ENCODE measurements at regions not wholly inside any gene's neighbourhood (a gene's known extent, or its start where the extent isn't known, plus 50 kb on each side); places are given as distances from the start of the nearest gene placed in this dataset.

DNA sequence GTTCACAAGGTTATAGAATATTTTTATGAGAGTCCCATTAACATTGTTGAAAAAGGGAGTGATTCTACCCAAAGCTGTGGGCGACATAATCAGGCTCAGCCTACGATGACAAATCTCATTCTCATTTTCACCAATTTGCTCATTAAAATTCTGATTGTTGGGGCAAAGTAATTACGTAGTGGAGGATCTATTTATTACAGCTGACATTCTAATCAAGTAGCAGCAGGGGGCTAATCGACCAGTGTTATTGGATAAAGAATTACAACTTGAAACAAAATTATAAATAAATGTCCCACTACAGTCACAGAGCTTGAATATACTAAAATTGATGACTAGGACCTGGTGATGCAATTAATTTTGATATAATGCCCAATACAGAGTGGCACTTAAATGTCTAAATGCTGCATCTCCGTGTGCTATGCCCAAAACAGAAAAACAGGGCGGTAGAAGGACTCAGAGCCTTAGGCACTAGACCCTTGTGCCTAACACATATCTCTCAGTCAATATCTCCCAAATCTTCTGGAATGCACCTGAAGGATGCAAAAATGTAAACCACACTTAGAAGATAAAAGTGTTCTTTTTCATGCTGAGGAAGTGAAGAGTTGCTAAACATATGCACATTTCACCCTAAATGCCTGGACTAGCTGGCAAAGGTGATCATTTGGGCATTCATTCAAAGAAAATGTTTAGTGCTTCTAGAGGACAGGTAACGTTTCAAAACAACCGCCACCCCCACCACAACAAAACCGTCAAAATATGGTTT lies 88.3 kb downstream of the CD24 start:
- no peak overlapping the region for H3K4me3 ChIP-seq (ENCODE audit: low read length)
- DNase-seq (ENCODE audit: low read depth, low spot score), result peak; percentile 12

DNA sequence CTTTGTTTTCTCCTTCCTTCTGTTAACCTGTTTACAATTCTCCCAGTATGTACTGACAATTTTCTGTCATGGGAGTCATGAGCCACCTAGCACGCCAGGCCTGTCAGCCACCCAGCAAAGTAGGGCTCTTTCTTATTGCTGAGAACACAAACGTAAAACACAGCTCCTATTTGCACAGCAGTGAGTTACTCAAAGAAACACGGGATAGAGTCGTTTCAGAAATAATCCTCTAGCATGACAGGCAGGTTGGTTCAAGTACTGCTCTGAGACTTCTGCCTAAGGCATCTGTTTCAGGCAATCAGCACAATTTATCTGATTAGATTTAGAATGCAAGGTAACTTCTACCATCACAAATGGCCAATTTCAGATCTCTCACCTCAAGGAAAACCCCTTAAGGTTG lies 88.8 kb downstream of the CD24 start:
- H3K4me3 ChIP-seq (ENCODE audit: low read length), result no peak overlapping the region
- DNase-seq (ENCODE audit: low read depth, low spot score), result no peak

DNA sequence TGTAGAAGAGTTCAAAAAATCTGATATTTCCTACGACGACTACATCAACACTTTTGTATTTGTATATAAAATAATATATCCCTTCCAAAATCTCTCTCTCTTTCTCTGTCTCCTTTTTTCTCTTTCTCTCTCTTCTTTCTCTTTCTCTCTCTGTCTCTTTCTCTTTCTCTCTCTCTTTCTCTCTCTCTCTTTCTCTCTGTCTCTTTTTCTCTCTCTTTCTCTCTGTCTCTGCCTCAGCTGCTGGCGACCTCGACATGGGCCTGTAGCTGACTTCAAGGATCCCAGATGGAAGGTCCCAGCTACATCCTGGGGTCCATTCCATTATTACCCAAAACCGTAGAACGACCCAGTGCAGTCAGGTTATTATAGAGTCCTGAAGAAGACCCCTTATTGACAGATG lies 90.0 kb downstream of the CD24 start:
- no peak for DNase-seq (ENCODE audit: low read depth, low spot score)

DNA sequence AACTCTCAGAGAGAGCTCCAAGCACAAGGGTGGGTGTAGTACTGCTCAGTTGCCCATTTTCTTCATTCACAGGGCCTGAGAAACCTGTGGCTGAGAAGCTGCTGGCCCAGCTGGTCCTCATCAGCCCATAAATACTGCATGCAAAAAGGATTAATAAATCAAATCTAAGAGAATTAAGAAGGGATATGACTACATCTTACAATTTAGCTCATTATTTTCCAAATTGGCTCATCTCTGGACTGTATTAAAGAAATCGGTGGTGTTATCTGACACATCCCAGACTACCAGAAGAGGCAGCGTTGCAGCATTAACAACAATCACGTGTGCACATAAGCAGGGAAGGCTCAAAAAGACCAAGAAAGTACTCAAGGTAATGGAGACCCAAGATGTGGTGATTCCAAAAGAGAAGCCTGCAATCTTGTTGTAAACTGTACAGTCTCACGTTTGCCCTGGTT lies 90.7 kb downstream of the CD24 start:
- H3K4me3 ChIP-seq (ENCODE audit: low read length), result no peak overlapping the region
- DNase-seq (ENCODE audit: low read depth, low spot score), result peak; percentile 15

More for the DNA sequence above, 90.0 kb downstream of the CD24 start:
- H3K4me3 ChIP-seq (ENCODE audit: low read length), result no peak overlapping the region

DNA sequence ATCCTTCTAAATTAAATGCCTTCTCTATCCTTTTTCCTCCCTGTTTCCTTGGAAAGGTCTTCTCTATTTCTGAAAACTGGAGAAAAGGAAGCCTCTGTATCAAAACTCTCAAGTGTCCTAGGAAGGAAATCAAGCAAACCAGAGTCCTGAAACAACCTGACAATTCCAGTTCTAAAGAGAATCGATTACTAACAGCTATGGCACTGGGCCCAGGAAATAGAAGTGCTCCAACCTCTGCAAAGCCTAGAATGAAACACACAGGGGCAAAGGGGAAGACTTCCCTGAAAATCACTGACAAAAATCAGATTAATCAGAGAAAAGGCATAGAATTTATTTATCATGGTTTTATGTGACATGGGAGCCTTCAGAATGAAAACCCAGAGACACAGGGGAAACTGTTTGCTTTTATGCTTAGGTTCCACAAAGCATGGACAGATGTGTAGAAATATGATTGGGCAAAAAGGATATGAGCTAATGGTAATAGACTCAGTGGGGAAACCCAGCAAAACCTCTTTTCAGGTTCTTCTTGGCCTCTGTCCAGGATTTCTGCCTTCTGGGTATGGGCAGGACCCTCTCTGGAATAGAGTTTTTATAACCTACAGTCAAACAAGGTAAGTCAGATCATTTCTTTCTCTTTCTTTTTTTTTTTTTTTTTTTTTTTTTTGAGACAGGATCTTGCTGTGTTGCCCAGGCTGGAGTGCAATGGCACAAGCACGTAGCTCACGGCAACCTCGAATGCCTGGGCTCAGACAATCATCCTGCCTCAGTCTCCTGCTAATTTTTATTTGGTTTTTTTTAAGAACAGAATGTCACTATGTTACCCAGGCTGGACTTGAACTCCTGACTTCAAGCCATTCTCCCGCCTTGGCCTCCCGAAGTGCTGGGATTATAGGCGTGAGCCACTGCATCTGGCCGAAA lies 91.7 kb downstream of the CD24 start:
- no peak for DNase-seq (ENCODE audit: low read depth, low spot score)
- H3K4me3 ChIP-seq (ENCODE audit: low read length), result no peak overlapping the region

- no peak overlapping the region for H3K4me3 ChIP-seq (ENCODE audit: low read length)
- DNase-seq (ENCODE audit: low read depth, low spot score), result no peak
Observed at GRCh38 chr6:106882138-106882537, 92.4 kb downstream of the CD24 start.

GRCh38 chr6:106880952-106881351 lies 93.6 kb downstream of the CD24 start:
- H3K4me3 ChIP-seq (ENCODE audit: low read length), result no peak overlapping the region
- no peak for DNase-seq (ENCODE audit: low read depth, low spot score)

DNA sequence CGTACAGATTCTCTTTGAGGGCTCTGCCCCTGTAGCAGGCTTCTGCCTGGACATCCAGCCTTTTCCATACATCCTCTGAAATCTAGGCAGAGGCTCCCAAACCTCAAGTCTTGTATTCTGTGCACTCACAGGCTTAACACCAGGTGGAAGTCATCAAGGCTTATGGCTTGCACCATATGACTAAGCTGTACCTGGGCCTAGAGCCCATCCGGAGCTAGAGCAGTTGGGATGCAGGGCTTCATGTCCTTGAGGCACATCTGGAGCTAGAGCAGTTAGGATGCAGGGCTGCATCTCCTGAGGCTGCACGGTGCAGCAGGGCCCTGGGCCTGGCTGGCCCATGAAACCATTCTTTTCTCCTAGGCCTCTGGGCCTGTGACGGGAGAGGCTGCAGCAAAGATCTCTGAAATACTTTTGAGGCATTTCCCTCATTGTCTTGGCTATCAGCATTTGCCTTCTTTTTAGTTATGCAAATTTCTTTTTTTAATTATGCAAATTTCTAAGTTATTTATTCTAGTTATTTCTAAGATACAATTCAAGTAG lies 98.7 kb downstream of the CD24 start:
- DNase-seq (ENCODE audit: low read depth, low spot score), result no peak
- H3K4me3 ChIP-seq (ENCODE audit: low read length), result no peak overlapping the region

DNA sequence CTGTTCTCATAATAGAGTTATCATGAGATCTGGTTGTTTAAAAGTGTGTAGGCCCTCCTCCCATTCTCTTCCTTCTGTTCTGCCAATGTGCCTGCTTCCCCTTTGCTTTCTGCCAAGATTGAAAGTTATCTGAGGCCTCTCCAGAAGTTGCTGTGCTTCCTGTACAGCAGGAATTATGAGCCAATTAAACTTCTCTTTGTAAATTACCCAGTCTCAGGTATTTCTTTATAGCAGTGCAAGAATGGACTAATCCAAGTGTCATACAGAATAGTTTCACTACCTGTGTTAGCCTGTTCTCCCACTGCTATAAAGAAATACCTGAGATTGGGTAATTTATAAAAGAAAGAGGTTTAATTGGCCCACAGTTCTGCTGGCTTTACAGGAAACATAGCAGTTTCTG lies 100.0 kb downstream of the CD24 start:
- no peak for DNase-seq (ENCODE audit: low read depth, low spot score)

GRCh38 chr6:106872049-106872448 lies 102.5 kb downstream of the CD24 start:
- DNase-seq (ENCODE audit: low read depth, low spot score), result no peak
- H3K4me3 ChIP-seq (ENCODE audit: low read length), result no peak overlapping the region

More for the DNA sequence above, 100.0 kb downstream of the CD24 start:
- no peak overlapping the region for H3K4me3 ChIP-seq (ENCODE audit: low read length)

GRCh38 chr6:106870824-106871717 lies 103.5 kb downstream of the CD24 start:
- no peak for DNase-seq (ENCODE audit: low read depth, low spot score)
- no peak overlapping the region for H3K4me3 ChIP-seq (ENCODE audit: low read length)

- H3K4me3 ChIP-seq (ENCODE audit: low read length), result no peak overlapping the region
- DNase-seq (ENCODE audit: low read depth, low spot score), result no peak
Observed at GRCh38 chr6:106870069-106870468, 104.5 kb downstream of the CD24 start.

DNA sequence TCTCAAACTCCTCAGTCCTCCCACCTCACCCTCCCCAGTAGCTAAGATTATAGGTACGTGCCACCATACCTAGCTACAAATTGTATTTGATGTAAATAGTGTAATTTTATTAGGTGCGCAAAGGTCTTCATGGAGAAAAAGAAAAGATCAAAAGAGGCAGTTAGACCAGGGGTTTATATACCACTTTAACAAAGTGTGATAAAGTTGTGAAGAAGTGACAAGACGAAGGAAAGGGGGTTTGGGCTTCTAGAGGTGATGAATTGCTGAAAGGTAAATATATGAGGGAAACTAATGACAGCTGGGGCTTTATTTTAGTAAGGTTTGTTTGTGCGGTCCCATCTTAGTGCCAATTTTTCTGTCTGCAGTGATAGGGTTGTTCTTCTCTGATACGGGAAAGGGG lies 105.3 kb downstream of the CD24 start:
- no peak for DNase-seq (ENCODE audit: low read depth, low spot score)
- no peak overlapping the region for H3K4me3 ChIP-seq (ENCODE audit: low read length)

GRCh38 chr6:106866875-106867658 lies 107.5 kb downstream of the CD24 start:
- H3K4me3 ChIP-seq (ENCODE audit: low read length), result no peak overlapping the region
- DNase-seq (ENCODE audit: low read depth, low spot score), result no peak

- no peak overlapping the region for H3K4me3 ChIP-seq (ENCODE audit: low read length)
- no peak for DNase-seq (ENCODE audit: low read depth, low spot score)
Observed at GRCh38 chr6:106862858-106863257, 111.7 kb downstream of the CD24 start.

DNA sequence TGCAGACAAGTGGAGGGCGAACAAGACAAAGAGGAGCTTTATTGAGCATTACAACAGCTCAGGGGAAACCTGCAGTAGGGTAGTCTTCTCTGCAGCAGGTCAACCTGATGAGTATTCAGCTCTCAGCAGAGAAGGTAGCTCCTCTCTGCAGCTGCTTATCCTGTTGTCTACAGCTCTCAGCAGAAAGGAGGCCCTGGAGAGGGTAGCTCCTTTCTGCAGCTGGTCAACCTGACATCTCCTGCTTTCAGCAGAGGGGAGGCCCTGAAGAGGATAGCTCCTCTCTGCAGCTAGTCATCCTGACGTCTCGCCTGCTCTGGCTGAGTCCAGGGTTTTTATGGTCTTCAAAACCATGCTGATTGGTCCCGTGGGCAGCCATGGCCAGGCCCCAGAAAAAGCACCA lies 113.6 kb downstream of the CD24 start:
- no peak overlapping the region for H3K4me3 ChIP-seq (ENCODE audit: low read length)

GRCh38 chr6:106858653-106859092 lies 115.9 kb downstream of the CD24 start:
- H3K4me3 ChIP-seq (ENCODE audit: low read length), result no peak overlapping the region
- no peak for DNase-seq (ENCODE audit: low read depth, low spot score)

More for the DNA sequence above, 113.6 kb downstream of the CD24 start:
- no peak for DNase-seq (ENCODE audit: low read depth, low spot score)
